HUES64 (cell line): ENCODE measurements at regions not wholly inside any gene's neighbourhood (a gene's known extent, or its start where the extent isn't known, plus 50 kb on each side); places are given as distances from the start of the nearest gene placed in this dataset.

Experiments used
- H3K27ac ChIP-seq: 2 replicates; pipeline ENCODE4 v1.7.0; 2013; ENCODE audit warnings: low read depth, low read length, inconsistent platforms
- H3K27me3 ChIP-seq: 2 replicates; pipeline ENCODE4 v1.6.1; 2013; ENCODE audit warnings: mild to moderate bottlenecking, low read length; ENCODE audit not compliant: insufficient read depth
- H3K36me3 ChIP-seq: 2 replicates; pipeline ENCODE4 v1.6.1; 2013; ENCODE audit warnings: mild to moderate bottlenecking, low read length; ENCODE audit not compliant: insufficient read depth
- H3K4me1 ChIP-seq: 2 replicates; pipeline ENCODE4 v1.6.1; 2013; ENCODE audit warnings: mild to moderate bottlenecking, low read length, moderate library complexity; ENCODE audit not compliant: insufficient read depth
- H3K4me3 ChIP-seq: 2 replicates; pipeline ENCODE4 v1.5.1; 2013; ENCODE audit warnings: mild to moderate bottlenecking, low read length, moderate library complexity
- H3K9ac ChIP-seq: 2 replicates; pipeline ENCODE4 v1.6.1; 2013; ENCODE audit warnings: mild to moderate bottlenecking, low read depth, low read length
- H3K9me3 ChIP-seq: 2 replicates; pipeline ENCODE4 v1.6.1; 2013; ENCODE audit warnings: low read depth, low read length; ENCODE audit not compliant: insufficient read depth
- WGBS: fragments of 150-250, 120-280 bp; methylation state at CpG from one replicate; pipeline ENCODE4 v1.1.7; 2013; ENCODE audit warnings: missing lambda C conversion rate; 5-methylcytosine and 5-hydroxymethylcytosine counted together

GRCh38 chr22:47625531-47626427 is 863.3 kb downstream of the TBC1D22A start:
- H3K9ac ChIP-seq: no peak overlapping the region
- no peaks in the 10 kb centered on the region for H3K36me3 ChIP-seq
- no peaks in the 10 kb centered on the region for H3K9me3 ChIP-seq
- H3K4me1 ChIP-seq: no peaks in the 10 kb centered on the region
- no peak overlapping the region for H3K27ac ChIP-seq
- no peak overlapping the region for H3K4me3 ChIP-seq
- WGBS: 93% methylated on average over 30 of the region's 30 CpGs
- no peaks in the 10 kb centered on the region for H3K27me3 ChIP-seq

GRCh38 chr22:47625013-47625385 is 862.5 kb downstream of the TBC1D22A start:
- Histone ChIP-seq H3K9ac (no peak overlapping the region), H3K36me3 (no peaks in the 10 kb centered on the region), H3K27me3 (no peaks in the 10 kb centered on the region), H3K9me3 (no peaks in the 10 kb centered on the region), H3K27ac (no peak overlapping the region), H3K4me3 (no peak overlapping the region), H3K4me1 (no peaks in the 10 kb centered on the region)
- WGBS: 90% methylated on average over 13 of the region's 13 CpGs

- Histone ChIP-seq H3K27me3 (no peaks in the 10 kb centered on the region), H3K4me3 (no peak overlapping the region), H3K4me1 (no peaks in the 10 kb centered on the region), H3K27ac (no peak overlapping the region), H3K36me3 (no peaks in the 10 kb centered on the region), H3K9me3 (0 out of 2 replicates have a peak, but pooled peaks cover 3% of the 10 kb centered on the region), H3K9ac (no peak overlapping the region)
- WGBS: 94% methylated on average over 22 of the region's 22 CpGs
These were observed 862.0 kb downstream of the TBC1D22A start for GRCh38 chr22:47624252-47625012.

GRCh38 chr22:47623763-47624148 is 861.3 kb downstream of the TBC1D22A start:
- Histone ChIP-seq H3K27ac (no peak overlapping the region), H3K36me3 (no peaks in the 10 kb centered on the region), H3K4me1 (no peaks in the 10 kb centered on the region), H3K27me3 (no peaks in the 10 kb centered on the region), H3K9ac (no peak overlapping the region), H3K9me3 (0 out of 2 replicates have a peak, but pooled peaks cover 3% of the 10 kb centered on the region), H3K4me3 (no peak overlapping the region)
- WGBS: 87% methylated on average over 15 of the region's 15 CpGs

GRCh38 chr22:47623066-47623762 is 860.8 kb downstream of the TBC1D22A start:
- Histone ChIP-seq H3K27me3 (no peaks in the 10 kb centered on the region), H3K4me1 (no peaks in the 10 kb centered on the region), H3K4me3 (no peak overlapping the region), H3K36me3 (no peaks in the 10 kb centered on the region), H3K9ac (no peak overlapping the region), H3K9me3 (0 out of 2 replicates have a peak, but pooled peaks cover 3% of the 10 kb centered on the region), H3K27ac (no peak overlapping the region)
- 94% methylated on average over 18 of the region's 18 CpGs for WGBS

- 0 out of 2 replicates have a peak, but pooled peaks cover 3% of the 10 kb centered on the region for H3K9me3 ChIP-seq
- no peak overlapping the region for H3K27ac ChIP-seq
- H3K4me3 ChIP-seq: no peak overlapping the region
- WGBS: 93% methylated on average over 14 of the region's 14 CpGs
- H3K27me3 ChIP-seq: no peaks in the 10 kb centered on the region
- no peaks in the 10 kb centered on the region for H3K36me3 ChIP-seq
- H3K9ac ChIP-seq: no peak overlapping the region
- no peaks in the 10 kb centered on the region for H3K4me1 ChIP-seq
These were observed 860.1 kb downstream of the TBC1D22A start for GRCh38 chr22:47622541-47622940.

- H3K27ac ChIP-seq: no peak overlapping the region
- H3K9ac ChIP-seq: no peak overlapping the region
- H3K4me3 ChIP-seq: no peak overlapping the region
- peaks cover 6% of the 10 kb centered on the region for H3K9me3 ChIP-seq
- no peaks in the 10 kb centered on the region for H3K4me1 ChIP-seq
- H3K36me3 ChIP-seq: no peaks in the 10 kb centered on the region
- no peaks in the 10 kb centered on the region for H3K27me3 ChIP-seq
- WGBS: 93% methylated on average over 9 of the region's 9 CpGs
These were observed 858.8 kb downstream of the TBC1D22A start for GRCh38 chr22:47621253-47621652.

- Histone ChIP-seq H3K27ac (no peak overlapping the region), H3K27me3 (no peaks in the 10 kb centered on the region), H3K4me1 (no peaks in the 10 kb centered on the region), H3K9ac (no peak overlapping the region), H3K4me3 (no peak overlapping the region), H3K36me3 (no peaks in the 10 kb centered on the region), H3K9me3 (peaks cover 6% of the 10 kb centered on the region)
- 92% methylated on average over 11 of the region's 11 CpGs for WGBS
These were observed 857.9 kb downstream of the TBC1D22A start for GRCh38 chr22:47620391-47620790.

GRCh38 chr22:47619631-47620030 is 857.2 kb downstream of the TBC1D22A start:
- WGBS: 91% methylated on average over 11 of the region's 11 CpGs
- Histone ChIP-seq H3K9ac (no peak overlapping the region), H3K4me1 (no peaks in the 10 kb centered on the region), H3K27ac (no peak overlapping the region), H3K4me3 (no peak overlapping the region), H3K36me3 (no peaks in the 10 kb centered on the region), H3K27me3 (no peaks in the 10 kb centered on the region), H3K9me3 (peaks cover 6% of the 10 kb centered on the region)

GRCh38 chr22:47618180-47619010 is 855.9 kb downstream of the TBC1D22A start:
- peaks cover 8% of the 10 kb centered on the region for H3K9me3 ChIP-seq
- no peak overlapping the region for H3K9ac ChIP-seq
- H3K4me3 ChIP-seq: no peak overlapping the region
- H3K27me3 ChIP-seq: no peaks in the 10 kb centered on the region
- H3K27ac ChIP-seq: no peak overlapping the region
- no peaks in the 10 kb centered on the region for H3K4me1 ChIP-seq
- H3K36me3 ChIP-seq: no peaks in the 10 kb centered on the region
- 60% methylated on average over 23 of the region's 23 CpGs for WGBS
